ENCODE measurements at regions not wholly inside any gene's neighbourhood (a gene's known extent, or its start where the extent isn't known, plus 50 kb on each side); places are given as distances from the start of the nearest gene placed in this dataset.
"Not testable (repeated sequence)": the region's sequence is repeated elsewhere in the genome, so short reads cannot be mapped to it uniquely, and the experiment has no call there.

GRCh38 chr2:192412866-192413265, 218.1 kb upstream of the TMEFF2 start:
- H3K4me3 ChIP-seq (ENCODE audit: low read length); H3K9ac ChIP-seq (ENCODE audit: low read length); H3K4me1 ChIP-seq (ENCODE audit: control insufficient read depth, low read depth, low read length); H3K27me3 ChIP-seq (ENCODE audit: control insufficient read depth, insufficient read depth, low read length); H3K27ac ChIP-seq (ENCODE audit: low read length); H3K9me3 ChIP-seq (ENCODE audit: control insufficient read depth, low read depth, low read length); H3K36me3 ChIP-seq (ENCODE audit: control insufficient read depth, low read depth, low read length): not testable (repeated sequence)

DNA sequence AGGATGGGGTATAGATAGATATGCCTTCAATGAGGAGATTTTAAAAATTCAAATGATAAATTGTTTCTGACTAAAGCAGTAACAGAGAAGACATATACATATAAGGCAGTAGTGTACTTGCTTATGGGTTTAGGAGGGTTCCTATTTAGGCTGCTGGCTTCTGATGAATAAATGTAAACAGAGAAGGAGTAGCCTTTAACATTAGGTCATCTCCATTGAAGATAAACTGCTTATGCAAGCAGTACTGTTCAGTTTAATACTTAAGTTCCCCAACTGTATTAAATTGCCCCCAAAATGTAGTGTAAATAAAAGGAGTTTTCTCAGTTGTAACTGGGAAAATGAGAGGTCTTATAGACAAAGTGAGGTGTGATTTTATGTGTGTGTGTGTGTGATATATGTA, 217.7 kb upstream of the TMEFF2 start:
- Histone ChIP-seq H3K4me1 (ENCODE audit: control insufficient read depth, low read depth, low read length) (no peaks in the 10 kb centered on the region), H3K4me3 (ENCODE audit: low read length) (no peak overlapping the region), H3K27ac (ENCODE audit: low read length) (no peak overlapping the region), H3K27me3 (ENCODE audit: control insufficient read depth, insufficient read depth, low read length) (no peaks in the 10 kb centered on the region), H3K9me3 (ENCODE audit: control insufficient read depth, low read depth, low read length) (peaks cover 3% of the 10 kb centered on the region), H3K36me3 (ENCODE audit: control insufficient read depth, low read depth, low read length) (no peaks in the 10 kb centered on the region), H3K9ac (ENCODE audit: low read length) (no peak overlapping the region)

- no peak overlapping the region for H3K9ac ChIP-seq (ENCODE audit: low read length)
- no peaks in the 10 kb centered on the region for H3K36me3 ChIP-seq (ENCODE audit: control insufficient read depth, low read depth, low read length)
- H3K4me1 ChIP-seq (ENCODE audit: control insufficient read depth, low read depth, low read length): no peaks in the 10 kb centered on the region
- no peak overlapping the region for H3K4me3 ChIP-seq (ENCODE audit: low read length)
- no peak overlapping the region for H3K27ac ChIP-seq (ENCODE audit: low read length)
- H3K9me3 ChIP-seq (ENCODE audit: control insufficient read depth, low read depth, low read length): peaks cover 3% of the 10 kb centered on the region
- H3K27me3 ChIP-seq (ENCODE audit: control insufficient read depth, insufficient read depth, low read length): no peaks in the 10 kb centered on the region
These were observed 217.0 kb upstream of the TMEFF2 start for GRCh38 chr2:192411755-192412154.

DNA sequence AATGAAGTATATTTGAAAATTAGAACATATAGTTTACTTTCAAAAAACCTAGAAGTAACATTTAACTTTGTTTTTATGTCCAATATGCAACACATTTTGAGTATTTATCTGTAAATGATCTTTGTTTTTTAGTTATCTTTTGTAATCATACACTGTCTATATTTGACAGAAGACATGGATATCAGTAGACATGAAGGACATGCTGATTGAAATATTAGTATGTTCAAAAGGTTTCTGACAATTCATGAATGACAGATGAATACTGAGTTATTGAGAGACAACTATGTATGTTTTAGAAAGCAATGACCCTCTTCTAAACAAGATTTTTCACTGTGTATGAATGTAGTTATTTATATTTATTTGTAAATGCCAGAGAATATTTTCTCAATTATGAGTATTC, 215.6 kb upstream of the TMEFF2 start:
- Histone ChIP-seq H3K4me1 (ENCODE audit: control insufficient read depth, low read depth, low read length) (no peaks in the 10 kb centered on the region), H3K36me3 (ENCODE audit: control insufficient read depth, low read depth, low read length) (no peaks in the 10 kb centered on the region), H3K27me3 (ENCODE audit: control insufficient read depth, insufficient read depth, low read length) (no peaks in the 10 kb centered on the region), H3K4me3 (ENCODE audit: low read length) (no peak overlapping the region), H3K9me3 (ENCODE audit: control insufficient read depth, low read depth, low read length) (peaks cover 3% of the 10 kb centered on the region), H3K9ac (ENCODE audit: low read length) (no peak overlapping the region), H3K27ac (ENCODE audit: low read length) (no peak overlapping the region)

- no peak overlapping the region for H3K4me3 ChIP-seq (ENCODE audit: low read length)
- no peak overlapping the region for H3K9ac ChIP-seq (ENCODE audit: low read length)
- no peak overlapping the region for H3K27ac ChIP-seq (ENCODE audit: low read length)
- H3K36me3 ChIP-seq (ENCODE audit: control insufficient read depth, low read depth, low read length): no peaks in the 10 kb centered on the region
- H3K4me1 ChIP-seq (ENCODE audit: control insufficient read depth, low read depth, low read length): no peaks in the 10 kb centered on the region
- H3K9me3 ChIP-seq (ENCODE audit: control insufficient read depth, low read depth, low read length): no peaks in the 10 kb centered on the region
- no peaks in the 10 kb centered on the region for H3K27me3 ChIP-seq (ENCODE audit: control insufficient read depth, insufficient read depth, low read length)
These were observed 213.0 kb upstream of the TMEFF2 start for GRCh38 chr2:192407692-192408091.

DNA sequence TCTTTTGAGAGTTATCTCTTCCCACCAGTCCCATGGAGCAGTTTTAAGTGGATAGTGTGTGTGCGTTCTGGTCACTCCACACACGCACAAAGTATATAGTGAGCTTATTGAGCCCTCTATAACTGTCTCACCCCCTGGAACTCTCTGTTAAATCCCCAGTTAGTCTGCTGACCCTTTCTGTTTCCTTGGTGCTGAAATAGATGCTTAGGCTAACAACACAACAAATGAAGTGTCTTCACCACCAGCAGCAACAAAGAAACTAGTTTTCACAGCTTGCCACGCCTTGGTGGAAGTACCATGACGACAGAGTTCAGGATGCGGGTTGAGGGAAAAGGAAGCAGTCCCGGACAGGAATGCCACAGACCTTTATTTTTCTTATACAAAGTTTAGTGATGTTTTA, 203.5 kb upstream of the TMEFF2 start:
- H3K4me1 ChIP-seq (ENCODE audit: control insufficient read depth, low read depth, low read length): no peaks in the 10 kb centered on the region
- H3K4me3 ChIP-seq (ENCODE audit: low read length): no peak overlapping the region
- H3K9me3 ChIP-seq (ENCODE audit: control insufficient read depth, low read depth, low read length): no peaks in the 10 kb centered on the region
- no peaks in the 10 kb centered on the region for H3K36me3 ChIP-seq (ENCODE audit: control insufficient read depth, low read depth, low read length)
- no peak overlapping the region for H3K27ac ChIP-seq (ENCODE audit: low read length)
- no peak overlapping the region for H3K9ac ChIP-seq (ENCODE audit: low read length)
- H3K27me3 ChIP-seq (ENCODE audit: control insufficient read depth, insufficient read depth, low read length): no peaks in the 10 kb centered on the region

DNA sequence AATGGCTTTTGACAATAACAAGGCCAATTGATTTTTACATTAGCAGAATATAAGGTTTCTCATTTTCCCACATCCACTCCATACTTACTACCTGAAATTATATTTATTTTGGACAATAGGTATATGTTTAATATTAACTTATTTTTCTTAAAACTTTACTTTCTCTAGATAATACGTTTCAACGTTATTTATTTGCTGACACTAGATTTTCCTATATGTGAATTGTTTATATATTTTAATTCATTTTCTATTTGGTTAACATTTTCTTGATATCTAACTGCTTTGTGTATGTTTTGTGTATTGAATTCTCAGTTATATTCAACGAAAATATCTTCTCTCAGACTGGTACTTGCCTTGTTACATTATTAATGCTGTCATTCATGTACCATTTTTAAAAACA, 199.9 kb upstream of the TMEFF2 start:
- Histone ChIP-seq H3K36me3 (ENCODE audit: control insufficient read depth, low read depth, low read length) (no peaks in the 10 kb centered on the region), H3K27ac (ENCODE audit: low read length) (no peak overlapping the region), H3K9ac (ENCODE audit: low read length) (no peak overlapping the region), H3K9me3 (ENCODE audit: control insufficient read depth, low read depth, low read length) (no peaks in the 10 kb centered on the region), H3K4me1 (ENCODE audit: control insufficient read depth, low read depth, low read length) (no peaks in the 10 kb centered on the region), H3K4me3 (ENCODE audit: low read length) (no peak overlapping the region), H3K27me3 (ENCODE audit: control insufficient read depth, insufficient read depth, low read length) (no peaks in the 10 kb centered on the region)

DNA sequence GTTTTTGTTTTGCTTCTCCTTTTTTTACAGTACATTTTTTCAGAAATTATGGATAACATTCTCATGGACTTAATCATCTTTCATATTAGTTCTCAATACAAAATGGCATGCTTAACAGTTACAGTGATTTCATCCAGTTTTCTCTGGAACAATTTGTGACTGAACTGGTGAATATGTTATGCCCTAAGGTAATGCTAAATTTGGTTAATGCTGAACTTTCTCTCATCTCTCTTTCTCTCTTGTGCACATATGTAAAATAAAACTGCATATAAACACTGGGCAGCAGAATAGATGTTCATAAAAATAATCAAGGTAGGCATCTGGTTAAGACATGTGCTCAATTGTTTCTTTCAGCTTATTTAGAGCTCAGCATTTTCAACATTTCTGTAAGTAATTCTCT, 196.3 kb upstream of the TMEFF2 start:
- Histone ChIP-seq H3K36me3 (ENCODE audit: control insufficient read depth, low read depth, low read length) (no peaks in the 10 kb centered on the region), H3K9ac (ENCODE audit: low read length) (no peak overlapping the region), H3K4me1 (ENCODE audit: control insufficient read depth, low read depth, low read length) (no peaks in the 10 kb centered on the region), H3K4me3 (ENCODE audit: low read length) (no peak overlapping the region), H3K9me3 (ENCODE audit: control insufficient read depth, low read depth, low read length) (no peaks in the 10 kb centered on the region), H3K27me3 (ENCODE audit: control insufficient read depth, insufficient read depth, low read length) (no peaks in the 10 kb centered on the region), H3K27ac (ENCODE audit: low read length) (no peak overlapping the region)

DNA sequence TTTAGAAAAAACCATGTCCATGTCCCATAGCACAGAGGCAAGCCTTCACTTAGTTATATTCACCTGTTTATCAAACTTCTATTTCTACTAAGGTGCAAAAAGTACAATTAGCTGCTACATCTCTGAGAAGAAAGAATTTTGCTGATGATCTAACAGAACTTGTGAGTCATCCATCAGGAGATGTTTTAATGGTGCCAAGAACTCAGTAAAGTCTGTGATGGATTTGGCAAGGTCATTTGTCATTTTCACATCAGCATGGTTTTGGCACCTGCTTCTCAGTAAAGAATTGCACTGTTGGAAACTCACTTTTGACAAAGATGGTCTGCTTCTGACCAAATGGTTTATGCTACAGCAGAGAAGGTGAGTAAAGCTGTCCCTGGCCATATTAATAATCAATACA, 195.7 kb upstream of the TMEFF2 start:
- Histone ChIP-seq H3K9me3 (ENCODE audit: control insufficient read depth, low read depth, low read length) (no peaks in the 10 kb centered on the region), H3K4me3 (ENCODE audit: low read length) (no peak overlapping the region)

GRCh38 chr2:192384191-192384590, 189.5 kb upstream of the TMEFF2 start:
- H3K4me1 ChIP-seq (ENCODE audit: control insufficient read depth, low read depth, low read length); H3K27ac ChIP-seq (ENCODE audit: low read length); H3K9me3 ChIP-seq (ENCODE audit: control insufficient read depth, low read depth, low read length); H3K9ac ChIP-seq (ENCODE audit: low read length); H3K27me3 ChIP-seq (ENCODE audit: control insufficient read depth, insufficient read depth, low read length); H3K4me3 ChIP-seq (ENCODE audit: low read length); H3K36me3 ChIP-seq (ENCODE audit: control insufficient read depth, low read depth, low read length): not testable (repeated sequence)

More for the DNA sequence above, 195.7 kb upstream of the TMEFF2 start:
- Histone ChIP-seq H3K9ac (ENCODE audit: low read length) (no peak overlapping the region), H3K27me3 (ENCODE audit: control insufficient read depth, insufficient read depth, low read length) (no peaks in the 10 kb centered on the region), H3K4me1 (ENCODE audit: control insufficient read depth, low read depth, low read length) (no peaks in the 10 kb centered on the region), H3K27ac (ENCODE audit: low read length) (no peak overlapping the region), H3K36me3 (ENCODE audit: control insufficient read depth, low read depth, low read length) (no peaks in the 10 kb centered on the region)

DNA sequence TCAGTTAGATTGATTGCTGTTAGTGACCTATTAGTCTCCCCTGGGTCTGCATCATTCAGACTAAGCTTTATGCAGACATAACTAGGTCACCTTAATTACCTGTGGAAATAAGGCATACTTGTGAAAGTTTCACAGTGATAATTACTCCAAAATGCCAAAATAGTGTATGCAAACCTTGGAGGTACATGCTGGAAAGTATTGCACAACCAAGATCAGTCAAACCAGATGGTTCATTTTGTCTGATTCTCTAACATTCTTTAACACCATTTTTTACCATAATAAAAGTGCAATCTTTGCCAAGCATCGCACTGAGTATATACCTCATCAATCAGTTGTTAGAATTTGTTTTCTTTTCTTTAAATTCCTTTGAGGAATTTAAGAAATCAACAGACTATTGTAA, 186.3 kb upstream of the TMEFF2 start:
- no peaks in the 10 kb centered on the region for H3K27me3 ChIP-seq (ENCODE audit: control insufficient read depth, insufficient read depth, low read length)
- no peak overlapping the region for H3K27ac ChIP-seq (ENCODE audit: low read length)
- H3K36me3 ChIP-seq (ENCODE audit: control insufficient read depth, low read depth, low read length): no peaks in the 10 kb centered on the region
- H3K9ac ChIP-seq (ENCODE audit: low read length): no peak overlapping the region
- H3K4me3 ChIP-seq (ENCODE audit: low read length): no peak overlapping the region
- H3K4me1 ChIP-seq (ENCODE audit: control insufficient read depth, low read depth, low read length): peaks cover 7% of the 10 kb centered on the region
- H3K9me3 ChIP-seq (ENCODE audit: control insufficient read depth, low read depth, low read length): no peaks in the 10 kb centered on the region

GRCh38 chr2:192379736-192380135, 185.0 kb upstream of the TMEFF2 start:
- Histone ChIP-seq H3K4me1 (ENCODE audit: control insufficient read depth, low read depth, low read length) (peaks cover 7% of the 10 kb centered on the region), H3K36me3 (ENCODE audit: control insufficient read depth, low read depth, low read length) (no peaks in the 10 kb centered on the region), H3K27me3 (ENCODE audit: control insufficient read depth, insufficient read depth, low read length) (no peaks in the 10 kb centered on the region), H3K9ac (ENCODE audit: low read length) (no peak overlapping the region), H3K27ac (ENCODE audit: low read length) (no peak overlapping the region), H3K4me3 (ENCODE audit: low read length) (no peak overlapping the region), H3K9me3 (ENCODE audit: control insufficient read depth, low read depth, low read length) (no peaks in the 10 kb centered on the region)

DNA sequence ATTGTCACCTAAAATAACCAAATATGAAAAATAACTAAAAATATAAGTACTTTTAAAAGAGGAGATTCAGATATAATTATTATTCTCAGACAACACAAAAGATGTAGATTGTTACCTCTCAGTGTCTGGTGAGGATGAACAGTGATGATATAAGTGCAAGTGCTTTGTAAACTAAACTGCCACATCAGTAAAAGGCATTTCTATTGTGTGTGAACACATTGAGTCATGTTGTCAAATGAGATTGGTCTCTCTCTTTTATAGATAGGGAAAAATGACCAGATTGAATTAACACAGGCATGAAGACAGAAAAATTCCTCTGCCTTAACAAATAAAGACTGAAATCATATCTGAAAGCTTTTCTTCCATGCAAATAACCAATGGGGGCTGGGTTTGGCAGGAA, 182.4 kb upstream of the TMEFF2 start:
- H3K9ac ChIP-seq (ENCODE audit: low read length): no peak overlapping the region
- no peaks in the 10 kb centered on the region for H3K9me3 ChIP-seq (ENCODE audit: control insufficient read depth, low read depth, low read length)
- H3K4me1 ChIP-seq (ENCODE audit: control insufficient read depth, low read depth, low read length): peaks cover 7% of the 10 kb centered on the region
- H3K4me3 ChIP-seq (ENCODE audit: low read length): no peak overlapping the region
- H3K27ac ChIP-seq (ENCODE audit: low read length): no peak overlapping the region
- no peaks in the 10 kb centered on the region for H3K36me3 ChIP-seq (ENCODE audit: control insufficient read depth, low read depth, low read length)
- H3K27me3 ChIP-seq (ENCODE audit: control insufficient read depth, insufficient read depth, low read length): no peaks in the 10 kb centered on the region
